Calu3 (cell line): ENCODE measurements at regions not wholly inside any gene's neighbourhood (a gene's known extent, or its start where the extent isn't known, plus 50 kb on each side); places are given as distances from the start of the nearest gene placed in this dataset.
"Not testable (repeated sequence)": the region's sequence is repeated elsewhere in the genome, so short reads cannot be mapped to it uniquely, and the experiment has no call there.

Source experiments
- BruUV-seq: library from RNA; stranded (reverse); fragments of 400-500 nt; replicated peaks from 2 replicates; lab custom pipeline; 2021; lab: Mats Ljungman, UMichigan
- CTCF ChIA-PET: fragments of 300-600 bp; sonication (Branson Sonifier 250); formaldehyde crosslinking; loops from one replicate; lab custom pipeline; 2022; ENCODE audit warnings: antibody characterized with exemption; lab: Charles Lee
- DNase-seq: peaks from one replicate; pipeline ENCODE4 v3.0.0; 2022
- H3K27ac Mint-ChIP-seq: one replicate; pipeline ENCODE4 v1.8.0; 2022; ENCODE audit warnings: mixed read lengths; ENCODE audit not compliant: unreplicated experiment
- H3K27me3 Mint-ChIP-seq: one replicate; pipeline ENCODE4 v1.8.0; 2022; ENCODE audit warnings: mixed read lengths; ENCODE audit not compliant: unreplicated experiment
- H3K36me3 Mint-ChIP-seq: one replicate; pipeline ENCODE4 v1.8.0; 2022; ENCODE audit warnings: mild to moderate bottlenecking, moderate library complexity, mixed read lengths; ENCODE audit not compliant: insufficient read depth, unreplicated experiment
- H3K4me1 Mint-ChIP-seq: one replicate; pipeline ENCODE4 v1.8.0; 2022; ENCODE audit warnings: mild to moderate bottlenecking, low read depth, mixed read lengths; ENCODE audit not compliant: unreplicated experiment
- H3K4me3 Mint-ChIP-seq: one replicate; pipeline ENCODE4 v1.8.0; 2022; ENCODE audit warnings: mild to moderate bottlenecking, low read depth, moderate library complexity, mixed read lengths; ENCODE audit not compliant: unreplicated experiment
- H3K9me3 Mint-ChIP-seq: one replicate; pipeline ENCODE4 v1.8.0; 2022; ENCODE audit warnings: low read depth, mixed read lengths; ENCODE audit not compliant: unreplicated experiment
- intact Hi-C: fragments of 100-400 bp; cut with micrococcal nuclease; formaldehyde crosslinking; loops from one replicate; pipeline ENCODE4 v1.10.0; 2022; ENCODE audit not compliant: unreplicated experiment
- TF ChIP-seq, protein P1 (sequence below): fragments of 200-600 bp; IDR thresholded peaks from one replicate; pipeline ENCODE4 v1.8.0; 2022; ENCODE audit warnings: antibody characterized with exemption; ENCODE audit not compliant: unreplicated experiment

DNA sequence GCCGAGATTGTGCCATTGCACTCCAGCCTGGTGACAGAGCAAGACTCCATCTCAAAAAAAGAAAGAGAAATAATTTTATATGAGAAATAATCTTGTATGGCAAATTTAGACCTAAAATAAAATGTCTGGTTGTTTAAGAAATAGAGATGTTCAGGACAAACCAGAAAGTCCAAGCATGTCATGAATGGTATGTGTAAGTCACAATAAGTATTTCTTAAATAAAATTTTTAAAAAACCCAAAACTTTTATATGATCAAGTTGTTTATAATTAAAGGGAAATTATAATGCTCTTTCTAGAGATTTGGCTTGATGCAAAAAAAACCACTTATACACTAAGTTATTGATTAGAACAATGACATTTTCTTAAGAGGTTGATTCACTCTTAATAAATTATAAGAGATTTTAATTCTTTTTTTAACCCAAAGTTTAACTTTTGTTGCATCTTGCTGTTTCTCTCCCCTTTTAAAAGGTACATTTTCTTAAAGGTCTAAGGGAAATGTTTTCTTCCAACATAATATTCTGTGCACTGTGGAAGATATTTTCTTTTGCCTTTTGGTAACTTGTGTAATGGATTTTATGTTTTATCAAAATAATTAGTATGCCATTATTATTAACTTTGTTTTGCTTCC, 105.7 kb downstream of the RTP4 start:
- CTCF ChIA-PET, result no interaction called here
- no peak for DNase-seq
- intact Hi-C loops, result no loop called here
- TF ChIP-seq, protein P1, sequence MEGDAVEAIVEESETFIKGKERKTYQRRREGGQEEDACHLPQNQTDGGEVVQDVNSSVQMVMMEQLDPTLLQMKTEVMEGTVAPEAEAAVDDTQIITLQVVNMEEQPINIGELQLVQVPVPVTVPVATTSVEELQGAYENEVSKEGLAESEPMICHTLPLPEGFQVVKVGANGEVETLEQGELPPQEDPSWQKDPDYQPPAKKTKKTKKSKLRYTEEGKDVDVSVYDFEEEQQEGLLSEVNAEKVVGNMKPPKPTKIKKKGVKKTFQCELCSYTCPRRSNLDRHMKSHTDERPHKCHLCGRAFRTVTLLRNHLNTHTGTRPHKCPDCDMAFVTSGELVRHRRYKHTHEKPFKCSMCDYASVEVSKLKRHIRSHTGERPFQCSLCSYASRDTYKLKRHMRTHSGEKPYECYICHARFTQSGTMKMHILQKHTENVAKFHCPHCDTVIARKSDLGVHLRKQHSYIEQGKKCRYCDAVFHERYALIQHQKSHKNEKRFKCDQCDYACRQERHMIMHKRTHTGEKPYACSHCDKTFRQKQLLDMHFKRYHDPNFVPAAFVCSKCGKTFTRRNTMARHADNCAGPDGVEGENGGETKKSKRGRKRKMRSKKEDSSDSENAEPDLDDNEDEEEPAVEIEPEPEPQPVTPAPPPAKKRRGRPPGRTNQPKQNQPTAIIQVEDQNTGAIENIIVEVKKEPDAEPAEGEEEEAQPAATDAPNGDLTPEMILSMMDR, result no peak
- Mint-ChIP-seq H3K27ac (no peak overlapping the region), H3K36me3 (no peaks in the 10 kb centered on the region), H3K27me3 (peaks cover 15% of the 10 kb centered on the region), H3K9me3 (peaks cover 12% of the 10 kb centered on the region), H3K4me3 (no peak overlapping the region), H3K4me1 (no peaks in the 10 kb centered on the region)
- BruUV-seq, result no TSS peak

GRCh38 chr3:187466306-187466705, 98.1 kb downstream of the RTP4 start:
- CTCF ChIA-PET, intact Hi-C loops, H3K36me3 Mint-ChIP-seq, H3K27ac Mint-ChIP-seq, H3K4me3 Mint-ChIP-seq, H3K4me1 Mint-ChIP-seq, BruUV-seq, DNase-seq: not testable (repeated sequence)
- Mint-ChIP-seq H3K27me3 (peaks cover 32% of the 10 kb centered on the region), H3K9me3 (peaks cover 12% of the 10 kb centered on the region)

DNA sequence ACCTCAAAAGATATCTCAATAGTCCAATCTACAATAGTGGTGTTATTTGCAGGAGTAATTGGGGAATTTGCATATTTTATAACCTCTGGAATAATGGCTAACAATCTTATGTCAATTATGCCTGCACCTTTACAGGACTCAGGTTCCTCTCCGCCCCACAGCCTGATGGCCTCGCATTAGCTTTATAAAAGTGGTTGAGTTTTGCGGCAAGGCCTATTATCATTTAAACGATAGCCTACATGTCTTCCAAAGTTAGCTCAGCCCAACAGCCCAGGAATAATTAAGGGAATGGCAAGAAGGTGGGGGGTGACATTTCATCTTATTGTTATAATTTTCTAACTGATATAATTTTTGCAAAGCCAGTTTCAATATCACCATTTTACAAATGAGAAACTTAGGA, 97.3 kb downstream of the RTP4 start:
- Mint-ChIP-seq H3K36me3 (no peaks in the 10 kb centered on the region), H3K4me1 (no peaks in the 10 kb centered on the region), H3K9me3 (peaks cover 12% of the 10 kb centered on the region), H3K27ac (no peak overlapping the region), H3K27me3 (peaks cover 28% of the 10 kb centered on the region), H3K4me3 (no peak overlapping the region)
- intact Hi-C loops, result no loop called here
- TF ChIP-seq, protein P1, result no peak
- DNase-seq, result no peak
- CTCF ChIA-PET, result no interaction called here
- no TSS peak for BruUV-seq

DNA sequence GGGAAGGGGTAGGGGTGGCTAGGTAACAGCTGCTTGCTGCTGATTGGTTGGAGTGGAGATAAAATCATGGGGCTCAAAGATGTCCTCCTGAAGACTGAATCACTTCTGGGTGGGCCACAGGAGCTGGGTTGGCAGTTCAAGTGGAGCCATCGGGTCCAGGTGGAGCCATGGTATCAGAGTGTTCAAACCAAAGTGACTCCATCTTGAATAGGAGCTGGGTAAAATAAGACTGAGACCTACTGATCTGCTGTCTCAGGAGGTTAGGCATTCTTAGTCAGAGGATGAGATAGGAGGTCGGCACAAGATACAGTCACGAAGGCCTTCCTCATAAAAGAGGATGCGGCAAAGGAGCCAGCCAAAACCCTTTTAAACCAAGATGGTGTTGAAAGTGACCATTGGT, 96.5 kb downstream of the RTP4 start:
- TF ChIP-seq, protein P1, result no peak
- Mint-ChIP-seq H3K27ac (no peak overlapping the region), H3K4me1 (no peaks in the 10 kb centered on the region), H3K27me3 (peaks cover 20% of the 10 kb centered on the region), H3K36me3 (no peaks in the 10 kb centered on the region), H3K4me3 (no peak overlapping the region), H3K9me3 (peaks cover 8% of the 10 kb centered on the region)
- no peak for DNase-seq
- intact Hi-C loops, result no loop called here
- BruUV-seq, result no TSS peak
- CTCF ChIA-PET, result no interaction called here

GRCh38 chr3:187458921-187459320, 90.7 kb downstream of the RTP4 start:
- TF ChIP-seq, protein P1, result no peak
- intact Hi-C loops, result no loop called here
- Mint-ChIP-seq H3K27ac (no peak overlapping the region), H3K27me3 (peaks cover 13% of the 10 kb centered on the region), H3K9me3 (peaks cover 2% of the 10 kb centered on the region), H3K4me1 (no peaks in the 10 kb centered on the region), H3K36me3 (no peaks in the 10 kb centered on the region), H3K4me3 (no peak overlapping the region)
- BruUV-seq, result no TSS peak
- CTCF ChIA-PET, result no interaction called here
- DNase-seq, result no peak
